CD4-positive, alpha-beta T cell treated with Interferon gamma for 1 hour (primary cell): ENCODE measurements at regions not wholly inside any gene's neighbourhood (a gene's known extent, or its start where the extent isn't known, plus 50 kb on each side); places are given as distances from the start of the nearest gene placed in this dataset.

Experiments
- DNase-seq: peaks from one replicate; pipeline ENCODE4 v3.0.0-alpha.2; 2020

GRCh38 chr15:94177112-94177511 is 54.2 kb upstream of the MCTP2 start:
- DNase-seq = no peak

- DNase-seq = no peak
Measured at GRCh38 chr15:94175420-94175819, 55.9 kb upstream of the MCTP2 start.

DNA sequence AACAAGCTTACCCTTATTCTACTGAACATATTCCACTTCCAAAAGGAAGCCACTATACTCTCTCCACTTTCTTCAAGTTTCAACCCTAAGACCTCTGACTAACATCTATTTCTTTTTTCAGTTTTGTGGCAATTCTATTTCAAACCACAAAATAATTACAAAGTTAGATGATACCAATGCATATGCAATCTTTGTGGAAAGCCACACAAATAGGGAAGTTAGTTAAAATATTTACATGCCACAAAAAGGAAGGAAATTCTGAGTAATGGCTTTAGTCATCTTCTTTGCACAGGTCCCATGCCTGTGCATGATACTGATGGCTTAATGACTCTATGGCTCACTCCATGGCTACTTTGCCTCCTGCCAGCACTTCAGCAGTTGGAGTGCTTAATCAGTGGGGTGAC is 57.0 kb upstream of the MCTP2 start:
- DNase-seq = peak; percentile 41

DNA sequence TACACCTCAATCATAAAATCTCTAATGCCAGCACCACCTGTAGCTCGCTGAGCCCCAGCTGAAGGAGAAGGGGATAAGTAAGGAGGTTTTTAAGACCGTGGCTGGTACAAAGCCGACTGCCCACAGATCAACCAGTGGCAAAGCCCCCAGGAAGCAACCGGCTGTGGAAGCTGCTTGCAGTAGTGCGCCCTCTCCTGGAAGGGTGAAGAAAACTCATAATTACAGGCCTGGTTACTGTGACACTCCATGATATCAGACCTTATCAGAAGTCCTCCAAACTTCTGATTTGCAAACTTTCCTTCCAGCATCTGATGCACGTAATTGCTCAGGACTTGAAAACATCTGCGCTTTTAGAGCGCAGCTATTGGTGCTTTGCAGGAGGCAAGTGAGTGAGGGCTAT is 63.1 kb upstream of the MCTP2 start:
- no peak for DNase-seq

DNA sequence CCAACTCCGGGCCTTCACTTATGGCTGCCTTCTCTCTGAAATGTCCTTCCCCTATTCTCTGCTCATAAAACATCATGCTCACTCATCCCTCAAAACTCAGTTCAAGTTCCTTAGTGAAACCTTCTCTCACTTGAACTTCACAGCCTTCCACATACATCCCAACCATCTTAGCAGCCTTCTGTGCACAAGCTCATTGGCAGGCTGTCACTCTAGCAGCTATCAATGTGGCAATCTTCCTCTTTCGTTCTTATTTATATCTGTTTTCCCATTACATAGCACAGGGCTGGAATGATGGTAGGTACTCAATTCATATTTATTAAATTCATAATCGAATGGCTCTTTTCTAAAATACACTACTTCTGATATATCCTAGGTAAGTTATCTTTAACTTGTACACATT is 66.4 kb upstream of the MCTP2 start:
- no peak for DNase-seq

- peak; percentile 43 for DNase-seq
Measured at GRCh38 chr15:94164202-94164807, 67.1 kb upstream of the MCTP2 start.

GRCh38 chr15:94162939-94163338 is 68.4 kb upstream of the MCTP2 start:
- no peak for DNase-seq

GRCh38 chr15:94154255-94154654 is 77.1 kb upstream of the MCTP2 start:
- no peak for DNase-seq

DNA sequence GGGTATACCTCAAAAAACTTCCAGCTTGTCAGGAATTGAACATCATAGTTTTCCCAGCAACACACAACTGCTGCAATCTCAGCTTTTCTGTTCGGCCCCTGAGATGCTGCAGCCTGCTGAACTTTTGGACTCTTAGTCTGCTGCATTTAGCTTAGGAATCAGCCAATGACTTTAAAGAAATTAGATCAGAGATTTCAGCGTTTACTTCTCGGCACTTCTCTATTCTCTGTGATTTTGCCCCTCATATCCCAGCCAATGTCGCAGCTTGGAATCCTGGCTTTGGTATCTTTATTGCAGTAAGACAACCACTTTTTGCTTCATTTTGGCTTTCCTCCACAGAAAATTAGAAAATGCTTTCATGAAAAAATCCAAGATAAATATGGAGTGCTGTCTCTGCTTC is 86.3 kb upstream of the MCTP2 start:
- no peak for DNase-seq

DNA sequence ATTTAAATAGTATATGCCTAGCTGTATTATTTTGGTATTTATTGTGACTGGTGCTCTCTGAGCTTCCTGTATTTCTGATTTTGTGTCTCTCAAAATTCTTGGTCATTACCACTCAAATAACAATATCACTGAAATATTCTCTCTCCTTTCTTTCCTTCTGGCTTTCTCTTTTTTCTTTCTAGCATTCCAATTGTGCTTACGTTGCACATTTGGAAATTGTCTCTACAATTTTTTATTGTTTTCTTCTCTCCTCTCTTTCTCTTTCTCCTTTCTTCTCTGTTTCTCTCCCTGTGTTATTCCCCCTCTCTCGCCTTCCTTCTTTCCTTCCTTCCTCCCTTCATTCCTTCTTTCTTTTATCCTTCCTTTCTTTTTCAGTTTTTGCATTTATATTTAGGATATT is 89.6 kb upstream of the MCTP2 start:
- no peak for DNase-seq

- no peak for DNase-seq
Measured at GRCh38 chr15:94135486-94136147, 95.7 kb upstream of the MCTP2 start.

- DNase-seq = no peak
Measured at GRCh38 chr15:94131875-94132274, 99.5 kb upstream of the MCTP2 start.

GRCh38 chr15:94130504-94130903 is 100.9 kb upstream of the MCTP2 start:
- DNase-seq = no peak

DNA sequence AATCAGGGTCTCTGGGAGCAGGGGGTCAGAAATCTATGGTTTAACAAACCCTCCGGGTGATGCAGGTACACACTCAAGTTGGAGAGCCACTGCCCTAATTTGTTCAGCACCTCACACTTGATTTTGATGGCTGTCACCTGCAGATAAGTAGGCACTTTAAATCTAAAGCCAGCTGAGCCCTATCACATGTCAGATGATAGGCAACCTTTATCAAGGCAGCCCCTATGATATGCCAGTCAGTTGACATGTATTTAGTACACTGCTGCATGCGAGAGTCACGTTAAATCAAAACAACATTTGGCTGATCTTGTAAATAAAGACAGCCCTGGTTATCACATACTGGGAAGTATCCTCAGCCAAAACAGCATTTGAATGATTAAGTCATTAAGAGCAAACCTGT is 104.4 kb upstream of the MCTP2 start:
- no peak for DNase-seq

- no peak for DNase-seq
Measured at GRCh38 chr15:94125698-94126097, 105.7 kb upstream of the MCTP2 start.

DNA sequence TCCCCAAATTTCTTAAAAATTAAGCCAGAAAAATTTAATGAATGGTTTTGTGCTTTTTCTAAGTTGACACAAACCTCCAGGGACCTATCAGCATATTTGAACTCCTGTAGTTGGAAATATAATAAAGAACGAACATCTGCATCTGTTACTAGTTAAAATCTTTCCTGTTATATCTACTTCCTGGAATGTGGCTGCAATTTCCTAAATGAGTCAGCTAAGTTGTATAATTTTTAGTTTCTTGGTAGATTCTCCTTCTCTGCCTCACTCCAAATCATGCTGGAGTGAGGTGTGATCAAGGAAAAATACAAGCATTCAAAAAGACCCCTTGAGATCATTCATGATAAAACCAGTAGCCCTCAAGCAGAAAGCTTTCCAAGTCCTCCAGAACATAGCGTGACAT is 106.2 kb upstream of the MCTP2 start:
- DNase-seq = no peak

DNA sequence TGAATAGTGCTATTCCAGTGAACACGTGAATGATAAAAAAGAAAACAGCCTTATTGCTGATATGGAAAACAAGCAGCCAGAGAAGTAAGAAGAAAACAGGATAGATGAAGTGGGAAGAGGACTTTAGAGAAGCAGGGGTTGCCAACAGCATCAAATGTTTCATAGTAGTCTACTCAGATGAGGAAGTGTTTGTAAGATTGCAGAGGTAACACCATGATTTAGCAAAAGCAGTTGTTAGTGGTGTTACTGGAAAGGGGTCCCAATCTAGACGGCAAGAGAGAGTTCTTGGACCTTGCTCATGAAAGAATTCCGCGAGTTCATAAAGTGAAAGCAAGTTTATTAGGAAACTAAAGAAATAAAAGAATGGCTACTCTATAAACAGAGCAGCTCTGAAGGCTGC is 108.8 kb upstream of the MCTP2 start:
- no peak for DNase-seq

- DNase-seq = peak; percentile 40
Measured at GRCh38 chr15:94119923-94120775, 111.2 kb upstream of the MCTP2 start.

- DNase-seq = no peak
Measured at GRCh38 chr15:94119298-94119811, 112.0 kb upstream of the MCTP2 start.

GRCh38 chr15:94110476-94111130 is 120.8 kb upstream of the MCTP2 start:
- DNase-seq = no peak

GRCh38 chr15:94107652-94108051 is 123.7 kb upstream of the MCTP2 start:
- DNase-seq = no peak

GRCh38 chr15:94105760-94106159 is 125.6 kb upstream of the MCTP2 start:
- DNase-seq = no peak

GRCh38 chr15:94100863-94101262 is 130.5 kb upstream of the MCTP2 start:
- DNase-seq = no peak
